ENCODE measurements at regions not wholly inside any gene's neighbourhood (a gene's known extent, or its start where the extent isn't known, plus 50 kb on each side); places are given as distances from the start of the nearest gene placed in this dataset.

DNA sequence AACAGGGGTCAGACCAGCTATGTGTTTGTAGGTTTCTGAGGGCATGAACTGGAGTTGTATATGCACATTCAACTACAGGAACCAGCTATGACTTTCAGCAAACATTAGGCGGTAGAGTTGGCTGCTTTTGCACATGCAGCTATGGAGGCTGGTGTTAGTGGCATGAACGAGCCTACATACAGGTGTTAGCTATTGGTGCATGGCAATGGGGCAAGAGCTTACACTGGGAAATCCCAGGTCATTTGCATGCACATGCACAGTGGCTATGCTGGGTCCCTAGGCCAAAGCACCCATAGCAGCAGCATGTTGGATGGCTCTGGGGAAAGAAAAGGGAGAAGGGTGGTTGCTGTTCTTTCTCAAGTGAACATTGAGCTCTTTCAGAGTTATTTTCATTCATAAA is 1018.5 kb upstream of the PHF14 start:
- TF ChIP-seq POLR2A (IDR thresholded peaks at IDR 0.05; ENCODE audit: extremely low read depth, insufficient read length) (no peak), MAX (IDR thresholded peaks at IDR 0.05; ENCODE audit: low read depth, low read length) (no peak)
- TF ChIP-seq, protein P1, sequence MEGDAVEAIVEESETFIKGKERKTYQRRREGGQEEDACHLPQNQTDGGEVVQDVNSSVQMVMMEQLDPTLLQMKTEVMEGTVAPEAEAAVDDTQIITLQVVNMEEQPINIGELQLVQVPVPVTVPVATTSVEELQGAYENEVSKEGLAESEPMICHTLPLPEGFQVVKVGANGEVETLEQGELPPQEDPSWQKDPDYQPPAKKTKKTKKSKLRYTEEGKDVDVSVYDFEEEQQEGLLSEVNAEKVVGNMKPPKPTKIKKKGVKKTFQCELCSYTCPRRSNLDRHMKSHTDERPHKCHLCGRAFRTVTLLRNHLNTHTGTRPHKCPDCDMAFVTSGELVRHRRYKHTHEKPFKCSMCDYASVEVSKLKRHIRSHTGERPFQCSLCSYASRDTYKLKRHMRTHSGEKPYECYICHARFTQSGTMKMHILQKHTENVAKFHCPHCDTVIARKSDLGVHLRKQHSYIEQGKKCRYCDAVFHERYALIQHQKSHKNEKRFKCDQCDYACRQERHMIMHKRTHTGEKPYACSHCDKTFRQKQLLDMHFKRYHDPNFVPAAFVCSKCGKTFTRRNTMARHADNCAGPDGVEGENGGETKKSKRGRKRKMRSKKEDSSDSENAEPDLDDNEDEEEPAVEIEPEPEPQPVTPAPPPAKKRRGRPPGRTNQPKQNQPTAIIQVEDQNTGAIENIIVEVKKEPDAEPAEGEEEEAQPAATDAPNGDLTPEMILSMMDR (IDR thresholded peaks at IDR 0.05; ENCODE audit: low read depth, low read length), result no peak

Measured in NB4 (cell line).